Dermis microvascular lymphatic vessel endothelial cell (primary cell): ENCODE measurements at regions not wholly inside any gene's neighbourhood (a gene's known extent, or its start where the extent isn't known, plus 50 kb on each side); places are given as distances from the start of the nearest gene placed in this dataset.
A peak's percentile ranks its signal among the peaks of the same experiment; 100 is the strongest.
"Not testable (repeated sequence)": the region's sequence is repeated elsewhere in the genome, so short reads cannot be mapped to it uniquely, and the experiment has no call there.

Experiments
- DNase-seq, 2 donors: peaks; one replicate each; pipeline versions ENCODE4 v3.0.0 to v3.0.0-alpha.2; 2010; ENCODE audit warnings: low read depth in 2 of 2

GRCh38 chr1:212155219-212155618 is 119.7 kb downstream of the DTL start:
- no peak for DNase-seq

GRCh38 chr1:212157252-212157651 is 121.7 kb downstream of the DTL start:
- no peak for DNase-seq

GRCh38 chr1:212158912-212159796 is 123.6 kb downstream of the DTL start:
- DNase-seq = no peak

GRCh38 chr1:212161231-212161781 is 123.9 kb upstream of the PPP2R5A start:
- peak in 1 of 2 donors; percentile 47 for DNase-seq

DNA sequence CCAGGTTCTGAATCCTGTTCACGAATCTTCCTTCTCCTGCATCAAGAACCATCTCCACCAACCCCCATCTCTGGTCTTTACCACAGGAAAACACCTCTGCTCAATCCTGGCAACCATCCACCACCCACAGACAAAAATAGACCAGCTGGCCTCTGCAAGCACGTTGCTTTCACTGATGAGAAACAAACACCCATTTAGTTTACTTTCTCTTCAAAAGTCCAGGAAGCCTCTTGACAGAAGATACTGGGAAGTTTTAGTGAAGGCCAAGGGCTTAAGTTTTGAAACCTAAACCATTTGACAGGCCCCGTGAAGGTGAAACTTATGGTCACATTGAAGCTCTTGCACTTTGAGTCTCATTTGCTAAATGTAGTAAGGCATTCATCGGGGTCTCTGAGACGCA is 122.6 kb upstream of the PPP2R5A start:
- peak; percentile 26 to 67 for DNase-seq

GRCh38 chr1:212164095-212164872 is 120.9 kb upstream of the PPP2R5A start:
- DNase-seq = no peak

DNA sequence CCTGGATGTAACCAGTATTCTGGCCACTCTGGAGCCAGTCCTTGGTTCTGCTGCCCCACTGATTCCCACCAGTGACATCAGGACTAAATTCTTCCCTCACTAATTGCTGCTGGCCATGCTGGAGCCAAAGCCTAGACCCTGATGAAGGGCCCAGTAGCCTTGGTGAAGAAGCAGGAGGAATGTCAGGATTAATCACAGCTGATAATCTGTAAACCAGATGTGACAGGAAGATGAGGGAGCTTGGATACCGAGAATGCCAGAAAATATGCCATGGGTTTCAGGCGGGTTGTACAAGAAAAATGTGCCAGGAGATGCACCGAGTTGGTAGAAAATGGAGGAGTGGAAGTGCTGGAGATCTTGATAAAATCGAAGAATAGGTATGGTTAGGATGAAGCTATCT is 119.0 kb upstream of the PPP2R5A start:
- DNase-seq = no peak

GRCh38 chr1:212166644-212167043 is 118.6 kb upstream of the PPP2R5A start:
- peak; percentile 90 to 92 for DNase-seq

DNA sequence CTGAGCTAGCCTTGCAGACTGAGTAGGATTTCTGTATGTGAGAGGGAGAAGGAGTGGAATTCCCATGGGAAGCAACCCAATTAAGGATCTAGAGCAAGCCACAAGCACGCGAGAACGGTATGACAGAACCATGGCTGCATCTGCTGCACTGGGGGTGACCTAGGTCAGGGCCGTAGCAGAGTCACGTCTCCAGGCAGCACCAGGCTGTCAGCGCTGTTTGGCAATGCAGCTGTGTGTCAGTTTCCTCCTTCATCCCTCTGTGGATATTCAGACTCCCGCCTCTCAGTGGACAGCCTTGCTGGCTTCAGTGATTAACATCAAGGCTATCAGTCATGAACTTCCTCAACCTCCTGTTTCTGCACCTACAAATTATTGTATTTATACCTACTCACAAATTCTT is 118.1 kb upstream of the PPP2R5A start:
- DNase-seq = peak; percentile 71 to 94

DNA sequence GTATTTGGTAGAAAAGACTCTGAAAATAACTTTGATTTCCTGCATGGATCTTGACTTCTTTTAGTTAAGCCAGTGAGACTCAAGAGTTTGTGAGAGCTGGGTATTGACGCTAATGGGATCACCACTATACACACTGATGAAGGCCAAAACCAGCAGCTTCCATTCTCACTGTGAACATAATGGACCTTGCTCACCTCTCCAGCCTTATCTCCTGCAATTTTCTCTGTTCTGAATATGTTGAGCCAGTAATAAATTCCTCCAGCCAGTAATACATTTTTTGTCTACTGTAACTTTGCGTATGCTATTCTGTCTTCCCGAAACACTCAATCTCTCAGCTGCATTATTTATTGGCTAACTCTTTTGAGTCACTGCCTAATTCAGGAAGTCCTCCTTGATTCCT is 111.6 kb upstream of the PPP2R5A start:
- no peak for DNase-seq

DNA sequence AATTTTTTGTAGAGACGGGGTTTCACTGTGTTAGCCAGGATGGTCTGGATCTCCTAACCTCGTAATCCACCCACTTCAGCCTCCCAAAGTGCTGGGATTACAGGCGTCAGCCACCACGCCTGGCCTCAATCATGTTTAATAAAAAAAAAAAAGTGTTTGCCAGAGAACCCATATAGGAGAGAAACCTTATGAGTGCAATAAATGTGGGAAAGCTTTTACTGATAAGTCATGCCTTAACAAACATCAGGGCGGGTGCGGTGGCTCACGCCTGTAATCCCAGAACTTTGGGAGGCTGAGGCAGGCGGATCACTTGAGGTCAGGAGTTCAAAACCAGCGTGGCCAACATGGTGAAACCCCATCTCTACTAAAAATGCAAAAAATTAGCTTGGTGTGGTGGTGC is 110.9 kb upstream of the PPP2R5A start:
- DNase-seq = not testable (repeated sequence)

DNA sequence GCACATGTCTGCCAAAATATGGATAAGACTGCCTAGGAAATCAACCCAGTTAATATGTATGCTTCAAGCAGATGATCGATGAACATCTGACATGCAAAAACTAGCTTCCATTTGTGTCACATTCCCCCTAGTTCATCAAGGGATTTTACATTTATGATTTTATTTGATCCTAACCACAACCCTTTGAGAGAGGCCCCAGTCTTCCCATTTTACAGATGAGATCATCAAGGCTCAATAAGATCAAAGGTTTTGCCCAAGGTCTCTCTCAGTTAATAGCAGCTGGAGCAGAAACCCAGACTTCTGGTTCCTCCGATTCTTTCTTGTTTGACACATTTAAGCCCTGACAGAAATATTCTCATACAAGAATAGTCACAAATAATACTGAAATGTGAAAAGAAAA is 107.7 kb upstream of the PPP2R5A start:
- DNase-seq = no peak

GRCh38 chr1:212178851-212179250 is 106.4 kb upstream of the PPP2R5A start:
- DNase-seq = no peak

DNA sequence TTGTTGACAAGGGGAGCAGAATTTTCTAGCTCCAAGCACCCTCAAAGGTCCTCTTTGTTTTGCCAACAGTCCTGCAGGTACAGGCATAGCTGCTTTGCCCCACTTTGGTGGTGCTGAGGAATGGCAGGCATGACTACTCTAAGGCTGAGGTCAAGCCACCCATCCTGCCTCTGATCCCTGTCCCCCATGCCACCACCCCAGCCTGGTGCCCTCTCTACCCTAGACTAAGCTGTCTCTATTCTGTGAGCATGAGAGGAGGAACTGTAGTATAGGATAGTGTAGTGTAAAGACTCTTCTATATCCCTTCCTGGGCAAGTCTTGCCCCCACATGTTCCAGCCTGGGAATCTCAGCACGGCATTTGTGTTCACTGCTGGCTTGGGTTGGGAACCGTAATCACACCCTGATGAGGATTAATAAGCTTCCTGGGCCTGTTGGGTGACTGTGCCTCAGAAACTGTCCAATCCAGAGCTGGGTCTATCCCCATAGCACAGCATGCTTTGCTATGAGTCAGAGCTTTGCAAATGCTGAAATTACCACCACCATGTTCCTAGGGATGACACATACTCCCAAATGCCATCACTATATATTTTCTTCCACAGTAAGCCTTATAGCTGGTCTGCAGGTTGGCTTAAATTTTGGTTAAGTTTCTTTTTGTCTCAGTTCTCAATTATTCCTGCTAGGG is 105.7 kb upstream of the PPP2R5A start:
- no peak for DNase-seq

GRCh38 chr1:212181015-212181882 is 104.0 kb upstream of the PPP2R5A start:
- DNase-seq = no peak

DNA sequence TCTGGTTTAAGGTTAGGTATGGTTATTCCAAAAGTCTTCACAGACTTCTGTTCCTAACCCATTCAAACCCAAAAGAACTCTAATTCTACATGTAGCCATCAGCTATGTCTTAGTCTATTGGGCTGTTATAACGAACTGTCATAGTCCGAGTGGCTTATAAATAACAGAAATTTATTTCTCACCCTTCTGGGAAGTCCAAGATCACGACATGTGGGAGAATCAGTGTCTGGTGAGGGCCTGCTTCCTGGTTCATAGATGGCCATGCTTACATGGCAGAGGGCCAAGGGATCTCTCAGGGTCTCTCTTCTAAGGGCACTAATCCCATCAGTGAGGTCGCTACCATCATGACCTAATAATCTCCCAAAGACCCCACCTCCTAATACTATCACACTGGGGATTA is 103.0 kb upstream of the PPP2R5A start:
- no peak for DNase-seq

GRCh38 chr1:212182579-212182978 is 102.6 kb upstream of the PPP2R5A start:
- DNase-seq = no peak

DNA sequence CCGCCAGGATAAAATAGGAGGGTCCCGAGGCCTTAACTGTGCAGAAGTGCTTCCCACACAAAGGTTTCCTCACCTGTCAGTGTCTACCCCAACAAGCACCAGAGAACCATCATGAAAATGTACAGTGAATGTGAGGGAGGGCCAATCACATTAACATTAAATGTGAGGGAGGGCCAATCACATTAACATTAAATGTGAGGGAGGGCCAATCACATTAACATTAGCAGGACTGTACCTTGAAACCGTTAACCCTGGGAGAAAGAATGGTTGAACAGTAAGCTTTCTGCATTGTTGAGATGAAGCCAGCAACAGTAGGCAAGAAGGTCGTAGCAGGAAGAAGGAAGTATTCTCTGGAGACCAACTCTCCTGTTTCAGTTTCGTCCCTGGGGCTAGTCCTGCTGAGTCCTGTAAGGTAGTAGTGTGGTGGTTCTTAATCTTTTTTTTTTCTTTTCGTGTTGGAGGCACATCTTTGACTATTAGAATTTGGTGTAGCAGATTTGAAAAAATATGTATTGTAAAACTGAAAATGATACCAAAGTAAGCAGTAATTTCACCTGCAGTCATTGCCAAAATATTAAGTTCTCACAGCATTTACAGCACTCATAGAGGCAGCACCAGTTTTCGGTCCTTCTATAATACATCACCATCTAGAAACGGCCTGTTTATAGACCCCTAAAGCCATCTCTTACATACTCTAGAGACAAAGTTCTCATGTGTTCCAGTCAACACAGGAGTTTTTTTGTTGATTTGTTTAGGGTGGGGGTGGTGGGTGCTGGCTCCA is 98.6 kb upstream of the PPP2R5A start:
- no peak for DNase-seq

DNA sequence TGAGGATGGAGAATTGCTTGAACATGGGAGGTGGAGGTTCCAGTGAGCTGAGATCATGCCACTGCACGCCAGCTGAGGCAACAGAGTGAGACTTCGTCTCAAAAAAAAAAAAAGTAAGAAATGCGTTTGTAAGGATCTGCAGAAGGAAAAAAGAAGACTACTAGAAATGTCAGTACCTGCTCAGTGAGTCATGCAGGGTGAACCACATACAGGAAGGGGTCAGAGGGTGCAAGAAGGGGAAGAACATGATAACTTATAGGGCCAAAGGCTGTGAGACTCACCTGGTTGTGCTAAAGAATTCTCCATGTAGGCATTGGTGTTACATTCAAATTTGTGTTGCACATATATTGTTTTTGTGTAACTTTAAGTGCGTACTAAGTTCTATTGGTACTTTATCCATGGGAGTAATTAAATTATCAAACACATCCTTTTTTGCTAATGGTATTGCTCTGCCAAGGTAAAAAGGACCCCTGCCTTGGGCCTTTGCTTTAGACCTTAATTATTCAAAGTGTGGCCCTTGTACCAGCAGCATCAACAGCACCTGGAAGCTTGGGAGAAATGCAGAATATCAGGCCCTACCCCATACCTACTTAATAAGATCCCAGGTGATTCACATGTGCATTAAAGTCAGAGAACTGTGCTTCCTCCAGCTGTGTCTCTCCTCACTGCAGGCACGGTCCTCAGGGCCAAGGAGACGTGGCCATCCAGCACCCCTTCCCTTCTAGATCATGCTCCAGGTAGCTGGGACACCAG is 96.4 kb upstream of the PPP2R5A start:
- no peak for DNase-seq
